Cardiac fibroblast (primary cell): ENCODE measurements at regions not wholly inside any gene's neighbourhood (a gene's known extent, or its start where the extent isn't known, plus 50 kb on each side); places are given as distances from the start of the nearest gene placed in this dataset.

Experiments
- DNase-seq, 2 donors: peaks; one replicate each; pipeline versions ENCODE4 v3.0.0 to v3.0.0-alpha.2; 2010; ENCODE audit warnings: low read depth in 2 of 2
- H3K4me3 ChIP-seq, 2 donors: replicated peaks in 1 of 2; 1 replicate in 1 of 2; 2 replicates in 1 of 2; pipeline ENCODE4 v1.5.1; 2011; ENCODE audit warnings: low read depth in 2 of 2, low read length in 2 of 2, mild to moderate bottlenecking in 2 of 2, moderate library complexity in 1 of 2
- TF ChIP-seq, protein P1 (sequence below): IDR thresholded peaks from one replicate; pipeline ENCODE4 v1.5.1; 2011; ENCODE audit warnings: low read depth, mild to moderate bottlenecking, low read length, inconsistent platforms

- peak in 1 of 2 donors; percentile 16 for DNase-seq
- no peak overlapping the region for H3K4me3 ChIP-seq
- TF ChIP-seq, protein P1, sequence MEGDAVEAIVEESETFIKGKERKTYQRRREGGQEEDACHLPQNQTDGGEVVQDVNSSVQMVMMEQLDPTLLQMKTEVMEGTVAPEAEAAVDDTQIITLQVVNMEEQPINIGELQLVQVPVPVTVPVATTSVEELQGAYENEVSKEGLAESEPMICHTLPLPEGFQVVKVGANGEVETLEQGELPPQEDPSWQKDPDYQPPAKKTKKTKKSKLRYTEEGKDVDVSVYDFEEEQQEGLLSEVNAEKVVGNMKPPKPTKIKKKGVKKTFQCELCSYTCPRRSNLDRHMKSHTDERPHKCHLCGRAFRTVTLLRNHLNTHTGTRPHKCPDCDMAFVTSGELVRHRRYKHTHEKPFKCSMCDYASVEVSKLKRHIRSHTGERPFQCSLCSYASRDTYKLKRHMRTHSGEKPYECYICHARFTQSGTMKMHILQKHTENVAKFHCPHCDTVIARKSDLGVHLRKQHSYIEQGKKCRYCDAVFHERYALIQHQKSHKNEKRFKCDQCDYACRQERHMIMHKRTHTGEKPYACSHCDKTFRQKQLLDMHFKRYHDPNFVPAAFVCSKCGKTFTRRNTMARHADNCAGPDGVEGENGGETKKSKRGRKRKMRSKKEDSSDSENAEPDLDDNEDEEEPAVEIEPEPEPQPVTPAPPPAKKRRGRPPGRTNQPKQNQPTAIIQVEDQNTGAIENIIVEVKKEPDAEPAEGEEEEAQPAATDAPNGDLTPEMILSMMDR = no peak
These were observed 141.3 kb downstream of the ANXA5 start for GRCh38 chr4:121555315-121556107.

DNA sequence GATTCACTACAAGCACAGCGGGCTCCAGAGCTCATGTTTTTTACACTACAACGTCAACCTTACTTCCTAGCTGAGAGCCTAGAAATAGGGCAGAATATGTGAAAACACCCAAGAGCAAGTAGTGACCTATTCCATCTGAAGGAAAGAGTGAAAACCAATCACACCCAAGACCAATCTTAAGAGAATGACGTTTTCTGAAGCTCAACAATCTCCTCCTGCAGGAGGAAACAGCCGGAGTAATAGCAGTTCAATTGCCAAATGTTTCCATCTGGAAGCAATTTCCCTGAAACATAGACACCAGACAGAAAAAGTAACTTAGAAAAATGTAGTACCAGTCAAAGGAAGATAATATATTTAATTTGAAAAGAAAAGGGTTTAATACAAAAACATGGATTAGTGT lies 142.4 kb downstream of the ANXA5 start:
- TF ChIP-seq, protein P1 = no peak
- no peak overlapping the region for H3K4me3 ChIP-seq
- DNase-seq = no peak

DNA sequence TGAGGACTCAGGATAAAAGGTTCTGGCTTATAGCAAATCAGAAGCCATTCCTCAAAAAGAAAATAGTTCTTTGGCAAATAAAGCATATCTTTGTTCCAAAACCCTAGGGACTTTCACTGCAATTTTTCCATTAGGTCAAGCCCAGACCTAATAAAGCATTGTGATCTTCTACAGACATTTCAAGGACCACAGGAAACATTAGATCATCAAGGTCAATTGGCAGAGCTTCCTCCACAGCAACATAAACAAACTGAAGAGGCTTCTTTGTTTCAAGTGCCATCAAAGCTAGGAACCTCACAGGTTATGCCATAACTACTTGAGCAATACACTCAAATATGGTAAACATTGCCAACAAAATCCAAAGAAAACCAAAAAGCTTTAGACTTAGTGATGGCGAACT lies 144.9 kb downstream of the ANXA5 start:
- peak in 1 of 2 donors; percentile 3 for DNase-seq
- no peak overlapping the region for H3K4me3 ChIP-seq
- TF ChIP-seq, protein P1 = no peak

- no peak for DNase-seq
These were observed 145.5 kb downstream of the ANXA5 start for GRCh38 chr4:121551271-121551670.

GRCh38 chr4:121541696-121542095 lies 155.1 kb downstream of the ANXA5 start:
- no peak for DNase-seq

More at GRCh38 chr4:121551271-121551670, 145.5 kb downstream of the ANXA5 start:
- H3K4me3 ChIP-seq = no peak overlapping the region
- TF ChIP-seq, protein P1 = no peak

DNA sequence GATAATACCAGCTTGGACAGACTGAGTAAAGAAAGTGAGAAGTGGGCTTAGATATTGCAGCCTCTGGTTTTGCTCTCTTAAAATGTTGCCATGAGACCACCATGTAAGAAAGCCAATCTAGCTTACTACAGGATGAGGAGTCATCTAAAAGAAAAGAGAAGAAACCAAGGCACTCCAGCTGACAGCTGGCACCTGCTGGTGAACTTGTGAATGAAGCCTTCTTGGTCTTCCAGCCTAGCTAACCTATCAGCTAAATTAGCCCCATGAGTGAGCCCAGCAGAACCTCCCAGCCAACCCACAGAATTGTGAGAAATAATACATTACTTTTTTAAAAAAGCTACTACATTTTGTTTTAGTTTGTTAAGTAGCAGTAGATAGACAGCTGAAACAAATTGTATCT lies 154.5 kb upstream of the QRFPR start:
- H3K4me3 ChIP-seq = no peak overlapping the region
- no peak for DNase-seq
- TF ChIP-seq, protein P1 = no peak

More at GRCh38 chr4:121541696-121542095, 155.1 kb downstream of the ANXA5 start:
- TF ChIP-seq, protein P1 = no peak
- no peak overlapping the region for H3K4me3 ChIP-seq

GRCh38 chr4:121534187-121534586 lies 153.4 kb upstream of the QRFPR start:
- no peak overlapping the region for H3K4me3 ChIP-seq
- TF ChIP-seq, protein P1 = no peak
- DNase-seq = no peak
